B cell (primary cell): ENCODE measurements at regions not wholly inside any gene's neighbourhood (a gene's known extent, or its start where the extent isn't known, plus 50 kb on each side); places are given as distances from the start of the nearest gene placed in this dataset.

Source experiments
- ATAC-seq: fragments of 200-7000 bp; cut with Tn5 transposase; one replicate; pipeline ENCODE4 v1.10.0; 2021; ENCODE audit warnings: low read depth, mild to moderate bottlenecking, moderate number of reproducible peaks, moderate library complexity
- CTCF ChIA-PET: fragments of 350-600 bp; sonication (Branson Sonifier 250); formaldehyde crosslinking; loops from one replicate; lab custom pipeline; 2021; ENCODE audit warnings: antibody characterized with exemption, inconsistent platforms; lab: Charles Lee
- POLR2A ChIA-PET: fragments of 350-600 bp; sonication (Branson Sonifier 250); formaldehyde crosslinking; loops from one replicate; lab custom pipeline; 2021; ENCODE audit warnings: antibody characterized with exemption; lab: Charles Lee
- DNase-seq: peaks from one replicate; pipeline ENCODE4 v3.0.0; 2013
- H2AFZ ChIP-seq: 2 replicates; pipeline ENCODE4 v1.6.1; 2012; ENCODE audit warnings: mild to moderate bottlenecking, low read depth, low read length; ENCODE audit not compliant: insufficient read depth, poor library complexity, severe bottlenecking
- H3K27ac ChIP-seq, 2 donors: 1 replicate in 1 of 2; 2 replicates in 1 of 2; pipeline ENCODE4 v1.5.1; 2012 to 2013; ENCODE audit warnings: low read length in 2 of 2, mild to moderate bottlenecking in 2 of 2, moderate library complexity in 1 of 2
- H3K27me3 ChIP-seq, 4 experiments: fragments of 200-600 bp in 1 of 4; sonication (generic) in 1 of 4; replicated peaks in 1 of 4; 1 replicate in 2 of 4; 2 replicates in 2 of 4; pipeline versions ENCODE4 v1.6.1 to v1.7.0; 2013 to 2016; ENCODE audit warnings: low read length in 3 of 4, mild to moderate bottlenecking in 2 of 4, mixed read lengths in 1 of 4, moderate library complexity in 1 of 4; ENCODE audit not compliant: insufficient read depth in 4 of 4, control insufficient read depth in 3 of 4; ENCODE audit errors: control extremely low read depth in 1 of 4
- H3K36me3 ChIP-seq, 2 experiments: replicated peaks in 1 of 2; 1 replicate in 1 of 2; 2 replicates in 1 of 2; pipeline versions ENCODE4 v1.6.1 to v1.7.1; 2013; ENCODE audit warnings: low read length in 1 of 2; ENCODE audit not compliant: insufficient read depth in 2 of 2, control insufficient read depth in 1 of 2; ENCODE audit errors: control extremely low read depth in 1 of 2, extremely low read depth in 1 of 2
- H3K4me1 ChIP-seq, 2 donors: fragments of 200-600 bp in 1 of 2; sonication (generic) in 1 of 2; 1 replicate in 1 of 2; 2 replicates in 1 of 2; pipeline versions ENCODE4 v1.5.1 to v1.6.1; 2013 to 2017; ENCODE audit warnings: low read length in 2 of 2; ENCODE audit not compliant: control insufficient read depth in 2 of 2, insufficient read depth in 2 of 2
- H3K4me2 ChIP-seq: replicated peaks from 2 replicates; pipeline ENCODE3; 2012; ENCODE audit warnings: mild to moderate bottlenecking, low read depth, low read length; ENCODE audit not compliant: poor library complexity, severe bottlenecking
- H3K4me3 ChIP-seq, 5 experiments: fragments of 200-600 bp in 1 of 5; sonication (generic) in 1 of 5; 1 replicate in 3 of 5; 2 replicates in 2 of 5; pipeline versions ENCODE4 v1.5.1 to v1.7.0; 2011 to 2016; ENCODE audit warnings: low read length in 4 of 5, mild to moderate bottlenecking in 4 of 5, low read depth in 2 of 5, control low read depth in 1 of 5, moderate library complexity in 1 of 5; ENCODE audit not compliant: insufficient read depth in 1 of 5; ENCODE audit errors: control extremely low read depth in 1 of 5, extremely low read depth in 1 of 5
- H3K79me2 ChIP-seq: fragments of 200-600 bp; sonication (generic); one replicate; pipeline ENCODE4 v1.6.0; 2016; ENCODE audit warnings: low read length; ENCODE audit not compliant: control insufficient read depth, insufficient read depth
- H3K9ac ChIP-seq: fragments of 200-600 bp; sonication (generic); 2 replicates; pipeline ENCODE4 v1.6.1; 2017; ENCODE audit warnings: mild to moderate bottlenecking, low read length, moderate library complexity
- H3K9me3 ChIP-seq, 3 donors: one replicate each; pipeline versions ENCODE4 v1.6.1 to v1.7.1; 2013; ENCODE audit warnings: low read length in 2 of 3; ENCODE audit not compliant: control insufficient read depth in 2 of 3, insufficient read depth in 1 of 3; ENCODE audit errors: control extremely low read depth in 1 of 3
- H4K20me1 ChIP-seq: 2 replicates; pipeline ENCODE4 v1.6.0; 2012; ENCODE audit warnings: mild to moderate bottlenecking, low read length; ENCODE audit not compliant: insufficient read depth, control insufficient read depth, poor library complexity, severe bottlenecking
- H3K27ac Mint-ChIP-seq: one replicate; pipeline ENCODE4 v1.8.0; 2021; ENCODE audit warnings: mixed read lengths
- H3K27me3 Mint-ChIP-seq: one replicate; pipeline ENCODE4 v1.8.0; 2021; ENCODE audit warnings: mixed read lengths
- H3K4me1 Mint-ChIP-seq: one replicate; pipeline ENCODE4 v1.8.0; 2021; ENCODE audit warnings: mixed read lengths
- H3K4me3 Mint-ChIP-seq: one replicate; pipeline ENCODE4 v1.8.0; 2021; ENCODE audit warnings: mixed read lengths
- H3K9me3 Mint-ChIP-seq: one replicate; pipeline ENCODE4 v1.8.0; 2022; ENCODE audit warnings: mixed read lengths; ENCODE audit not compliant: insufficient read depth
- EZH2 ChIP-seq: IDR thresholded peaks from 2 replicates; pipeline ENCODE4 v1.6.1; 2012; ENCODE audit warnings: borderline replicate concordance, low read depth, mild to moderate bottlenecking, moderate library complexity, low read length; ENCODE audit not compliant: insufficient read depth, poor library complexity, severe bottlenecking
- WGBS: methylation state at CpG from one replicate; pipeline ENCODE4 v1.1.5; 2013; ENCODE audit warnings: missing lambda C conversion rate; ENCODE audit not compliant: insufficient coverage; 5-methylcytosine and 5-hydroxymethylcytosine counted together
- intact Hi-C: fragments of 100-400 bp; cut with micrococcal nuclease; formaldehyde crosslinking; loops from one replicate; pipeline ENCODE4 v1.10.0; 2022
- TF ChIP-seq, protein P1 (sequence below): fragments of 200-600 bp; IDR thresholded peaks from one replicate; pipeline ENCODE4 v1.8.0; 2022; ENCODE audit warnings: antibody characterized with exemption, mild to moderate bottlenecking

- H3K27ac ChIP-seq, result no peak overlapping the region
- H3K9ac ChIP-seq, result no peak overlapping the region
- peaks cover 25% of the 10 kb centered on the region for H3K27me3 Mint-ChIP-seq
- H3K4me2 ChIP-seq, result no peak overlapping the region
- no peaks in the 10 kb centered on the region for H3K27me3 ChIP-seq
- ChIA-PET CTCF (no interaction called here), POLR2A (no interaction called here)
- H3K4me1 Mint-ChIP-seq, result no peaks in the 10 kb centered on the region
- ATAC-seq (no peak), DNase-seq (no peak)
- no peaks in the 10 kb centered on the region for H3K36me3 ChIP-seq
- H3K9me3 ChIP-seq, result no peaks in the 10 kb centered on the region
- H4K20me1 ChIP-seq, result no peaks in the 10 kb centered on the region
- H3K9me3 Mint-ChIP-seq, result no peaks in the 10 kb centered on the region
- no peak overlapping the region for H3K4me3 ChIP-seq
- intact Hi-C loops, result no loop called here
- H3K27ac Mint-ChIP-seq, result no peak overlapping the region
- no peak overlapping the region for H3K4me3 Mint-ChIP-seq
- TF ChIP-seq, protein P1, sequence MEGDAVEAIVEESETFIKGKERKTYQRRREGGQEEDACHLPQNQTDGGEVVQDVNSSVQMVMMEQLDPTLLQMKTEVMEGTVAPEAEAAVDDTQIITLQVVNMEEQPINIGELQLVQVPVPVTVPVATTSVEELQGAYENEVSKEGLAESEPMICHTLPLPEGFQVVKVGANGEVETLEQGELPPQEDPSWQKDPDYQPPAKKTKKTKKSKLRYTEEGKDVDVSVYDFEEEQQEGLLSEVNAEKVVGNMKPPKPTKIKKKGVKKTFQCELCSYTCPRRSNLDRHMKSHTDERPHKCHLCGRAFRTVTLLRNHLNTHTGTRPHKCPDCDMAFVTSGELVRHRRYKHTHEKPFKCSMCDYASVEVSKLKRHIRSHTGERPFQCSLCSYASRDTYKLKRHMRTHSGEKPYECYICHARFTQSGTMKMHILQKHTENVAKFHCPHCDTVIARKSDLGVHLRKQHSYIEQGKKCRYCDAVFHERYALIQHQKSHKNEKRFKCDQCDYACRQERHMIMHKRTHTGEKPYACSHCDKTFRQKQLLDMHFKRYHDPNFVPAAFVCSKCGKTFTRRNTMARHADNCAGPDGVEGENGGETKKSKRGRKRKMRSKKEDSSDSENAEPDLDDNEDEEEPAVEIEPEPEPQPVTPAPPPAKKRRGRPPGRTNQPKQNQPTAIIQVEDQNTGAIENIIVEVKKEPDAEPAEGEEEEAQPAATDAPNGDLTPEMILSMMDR, result no peak
- no peak for TF ChIP-seq EZH2
- H3K4me1 ChIP-seq, result no peaks in the 10 kb centered on the region
- WGBS, result 100% methylated on average over 1 of the region's 4 CpGs
- H2AFZ ChIP-seq, result no peak overlapping the region
- no peaks in the 10 kb centered on the region for H3K79me2 ChIP-seq
These were observed 73.0 kb upstream of the ABCD3 start for GRCh38 chr1:94345148-94345721.

GRCh38 chr1:94342416-94342815, 75.8 kb upstream of the ABCD3 start:
- intact Hi-C loops, result no loop called here
- no peaks in the 10 kb centered on the region for H4K20me1 ChIP-seq
- TF ChIP-seq EZH2, result no peak
- TF ChIP-seq, protein P1, result no peak
- no peak overlapping the region for H3K4me2 ChIP-seq
- no peaks in the 10 kb centered on the region for H3K36me3 ChIP-seq
- no peak for ATAC-seq
- Mint-ChIP-seq H3K9me3 (no peaks in the 10 kb centered on the region), H3K27me3 (peaks cover 22% of the 10 kb centered on the region), H3K4me3 (no peak overlapping the region), H3K27ac (no peak overlapping the region), H3K4me1 (no peaks in the 10 kb centered on the region)
- H3K4me1 ChIP-seq, result no peaks in the 10 kb centered on the region
- no peak for DNase-seq
- H3K79me2 ChIP-seq, result no peaks in the 10 kb centered on the region
- CTCF ChIA-PET, result no interaction called here
- H3K4me3 ChIP-seq, result no peak overlapping the region
- WGBS, result 86% methylated on average over 3 of the region's 3 CpGs
- no peaks in the 10 kb centered on the region for H3K9me3 ChIP-seq
- no peak overlapping the region for H3K9ac ChIP-seq
- H3K27ac ChIP-seq, result no peak overlapping the region
- no peak overlapping the region for H2AFZ ChIP-seq
- H3K27me3 ChIP-seq, result no peaks in the 10 kb centered on the region
- POLR2A ChIA-PET, result no interaction called here
